Psoas muscle (tissue), 7 donors: ENCODE measurements at regions not wholly inside any gene's neighbourhood (a gene's known extent, or its start where the extent isn't known, plus 50 kb on each side); places are given as distances from the start of the nearest gene placed in this dataset.

Experiments used
- ATAC-seq, 4 donors: fragments of 200-7000 bp; cut with Tn5 transposase; one replicate each; pipeline ENCODE4 v1.9.1; 2020; ENCODE audit warnings: moderate library complexity in 3 of 4, mild to moderate bottlenecking in 2 of 4
- DNase-seq, 2 donors: peaks; one replicate each; pipeline ENCODE4 v3.0.0-alpha.2; 2020
- H3K27ac ChIP-seq: fragments of 200-600 bp; one replicate; pipeline ENCODE4 v1.8.0; 2022
- H3K27me3 ChIP-seq, 3 donors: fragments of 200-600 bp in 1 of 3; one replicate each; pipeline versions ENCODE4 v1.6.1 to v1.8.0; 2013 to 2022; ENCODE audit warnings: low read length in 2 of 3, mild to moderate bottlenecking in 2 of 3, moderate library complexity in 1 of 3; ENCODE audit not compliant: insufficient read depth in 3 of 3
- H3K36me3 ChIP-seq, 2 donors: fragments of 200-600 bp in 1 of 2; one replicate each; pipeline versions ENCODE4 v1.6.1 to v1.8.0; 2013 to 2022; ENCODE audit warnings: low read depth in 1 of 2, mild to moderate bottlenecking in 1 of 2, moderate library complexity in 1 of 2; ENCODE audit not compliant: insufficient read depth in 1 of 2
- H3K4me1 ChIP-seq: fragments of 200-600 bp; one replicate; pipeline ENCODE4 v1.8.0; 2022
- H3K4me3 ChIP-seq: fragments of 200-600 bp; one replicate; pipeline ENCODE4 v1.8.0; 2022; ENCODE audit warnings: mild to moderate bottlenecking
- H3K9me3 ChIP-seq: fragments of 200-600 bp; one replicate; pipeline ENCODE4 v1.8.0; 2022
- WGBS, 3 donors: extraction: QIAGEN DNeasy Blood & Tissue Kit; methylation state at CpG; one replicate each; pipeline versions ENCODE4 v1.1.6 to v1.1.7; 2013; 5-methylcytosine and 5-hydroxymethylcytosine counted together
- intact Hi-C, 2 donors: fragments of 100-400 bp; cut with DNase I; formaldehyde crosslinking; loops; one replicate each; pipeline versions ENCODE4 v1.11.0 to v1.14.2; 2022
- TF ChIP-seq, protein P1 (sequence below): fragments of 200-600 bp; IDR thresholded peaks from one replicate; pipeline ENCODE4 v1.8.0; 2022; ENCODE audit warnings: antibody characterized with exemption
- donor health status: healthy with polysubstance abuse.
- donor health status: DM: no; HTN: no; CAD: no; lungs with moderate emphysema.
- donor health status: Bipolar disorder and iron deficiency.
- donor health status: healthy.
- donor health status: DM: yes; HTN: yes; CAD: no.
- donor health status: DM: no; HTN: no; CAD: no.
- donor health status: DM: yes; HTN: yes; CAD: no.

DNA sequence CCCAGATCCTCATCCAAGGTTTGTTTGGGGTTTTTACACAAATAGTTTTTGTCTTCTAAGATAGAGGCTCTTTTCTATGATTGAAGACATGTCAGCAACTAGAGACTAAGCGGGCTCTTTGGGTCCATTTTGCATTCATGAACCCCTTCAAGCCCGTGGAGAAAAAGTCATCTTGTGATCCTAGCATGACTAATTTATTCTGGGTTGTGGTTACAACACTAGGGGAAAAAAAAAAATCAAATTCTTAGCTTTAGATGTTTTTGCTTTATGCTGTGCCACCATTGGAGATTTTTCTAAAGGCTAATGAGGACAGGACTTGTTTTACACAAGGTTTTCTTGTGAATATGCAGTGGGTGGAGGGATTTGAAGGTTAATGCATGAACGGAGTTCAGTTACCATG, 440.0 kb downstream of the PCDH7 start:
- no peak overlapping the region for H3K27ac ChIP-seq
- intact Hi-C loops, result no loop called here
- H3K36me3 ChIP-seq, result no peaks in the 10 kb centered on the region
- H3K4me3 ChIP-seq, result no peak overlapping the region
- DNase-seq (no peak), ATAC-seq (no peak)
- no peaks in the 10 kb centered on the region for H3K27me3 ChIP-seq
- WGBS, 3 donors, result 58 to 66% (median 61%) methylated on average over 3 of the region's 3 CpGs
- no peaks in the 10 kb centered on the region for H3K9me3 ChIP-seq
- TF ChIP-seq, protein P1, sequence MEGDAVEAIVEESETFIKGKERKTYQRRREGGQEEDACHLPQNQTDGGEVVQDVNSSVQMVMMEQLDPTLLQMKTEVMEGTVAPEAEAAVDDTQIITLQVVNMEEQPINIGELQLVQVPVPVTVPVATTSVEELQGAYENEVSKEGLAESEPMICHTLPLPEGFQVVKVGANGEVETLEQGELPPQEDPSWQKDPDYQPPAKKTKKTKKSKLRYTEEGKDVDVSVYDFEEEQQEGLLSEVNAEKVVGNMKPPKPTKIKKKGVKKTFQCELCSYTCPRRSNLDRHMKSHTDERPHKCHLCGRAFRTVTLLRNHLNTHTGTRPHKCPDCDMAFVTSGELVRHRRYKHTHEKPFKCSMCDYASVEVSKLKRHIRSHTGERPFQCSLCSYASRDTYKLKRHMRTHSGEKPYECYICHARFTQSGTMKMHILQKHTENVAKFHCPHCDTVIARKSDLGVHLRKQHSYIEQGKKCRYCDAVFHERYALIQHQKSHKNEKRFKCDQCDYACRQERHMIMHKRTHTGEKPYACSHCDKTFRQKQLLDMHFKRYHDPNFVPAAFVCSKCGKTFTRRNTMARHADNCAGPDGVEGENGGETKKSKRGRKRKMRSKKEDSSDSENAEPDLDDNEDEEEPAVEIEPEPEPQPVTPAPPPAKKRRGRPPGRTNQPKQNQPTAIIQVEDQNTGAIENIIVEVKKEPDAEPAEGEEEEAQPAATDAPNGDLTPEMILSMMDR, result no peak
- H3K4me1 ChIP-seq, result no peaks in the 10 kb centered on the region

DNA sequence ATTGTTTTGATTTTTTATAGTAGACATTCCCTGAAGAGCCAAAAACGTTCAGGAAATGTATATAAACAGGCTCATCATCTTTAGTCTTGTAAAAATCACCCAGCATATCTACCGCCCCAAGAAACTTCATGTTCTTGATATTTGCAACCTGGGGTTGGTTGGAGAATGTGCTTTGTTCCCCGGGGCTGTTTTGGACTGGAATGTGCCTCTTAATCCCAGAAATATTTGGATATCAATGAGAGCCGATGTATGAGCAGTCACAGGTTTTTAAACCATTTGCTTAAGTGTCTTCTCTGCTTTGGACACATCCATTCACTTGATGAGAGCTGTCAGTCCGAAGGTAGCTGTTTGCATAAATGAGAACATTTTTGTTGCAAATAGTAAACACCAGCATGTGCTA, 449.7 kb downstream of the PCDH7 start:
- DNase-seq, result no peak
- TF ChIP-seq, protein P1, result no peak
- Histone ChIP-seq H3K27ac (no peak overlapping the region), H3K27me3 (no peaks in the 10 kb centered on the region), H3K9me3 (no peaks in the 10 kb centered on the region), H3K36me3 (no peaks in the 10 kb centered on the region), H3K4me1 (no peaks in the 10 kb centered on the region), H3K4me3 (no peak overlapping the region)
- ATAC-seq, result no peak
- intact Hi-C loops, result no loop called here
- WGBS, 3 donors, result 43 to 45% (median 44%) methylated on average over 5 of the region's 5 CpGs

GRCh38 chr4:31171362-31171761, 451.2 kb downstream of the PCDH7 start:
- Histone ChIP-seq H3K9me3 (no peaks in the 10 kb centered on the region), H3K4me1 (no peaks in the 10 kb centered on the region), H3K4me3 (no peak overlapping the region), H3K36me3 (no peaks in the 10 kb centered on the region), H3K27ac (no peak overlapping the region), H3K27me3 (no peaks in the 10 kb centered on the region)
- no peak for DNase-seq
- TF ChIP-seq, protein P1, result no peak
- intact Hi-C loops, result no loop called here
- ATAC-seq, result no peak
- 88 to 97% (median 94%) methylated on average over 4 of the region's 4 CpGs for WGBS, 3 donors

GRCh38 chr4:31175242-31175910, 455.2 kb downstream of the PCDH7 start:
- intact Hi-C loops, result no loop called here
- no peak overlapping the region for H3K27ac ChIP-seq
- no peak overlapping the region for H3K4me3 ChIP-seq
- TF ChIP-seq, protein P1, result no peak
- DNase-seq, result no peak
- H3K9me3 ChIP-seq, result no peaks in the 10 kb centered on the region
- no peaks in the 10 kb centered on the region for H3K36me3 ChIP-seq
- no peak for ATAC-seq
- WGBS, 3 donors, result 92 to 94% (median 94%) methylated on average over 5 of the region's 5 CpGs
- no peaks in the 10 kb centered on the region for H3K4me1 ChIP-seq
- H3K27me3 ChIP-seq, result no peaks in the 10 kb centered on the region

DNA sequence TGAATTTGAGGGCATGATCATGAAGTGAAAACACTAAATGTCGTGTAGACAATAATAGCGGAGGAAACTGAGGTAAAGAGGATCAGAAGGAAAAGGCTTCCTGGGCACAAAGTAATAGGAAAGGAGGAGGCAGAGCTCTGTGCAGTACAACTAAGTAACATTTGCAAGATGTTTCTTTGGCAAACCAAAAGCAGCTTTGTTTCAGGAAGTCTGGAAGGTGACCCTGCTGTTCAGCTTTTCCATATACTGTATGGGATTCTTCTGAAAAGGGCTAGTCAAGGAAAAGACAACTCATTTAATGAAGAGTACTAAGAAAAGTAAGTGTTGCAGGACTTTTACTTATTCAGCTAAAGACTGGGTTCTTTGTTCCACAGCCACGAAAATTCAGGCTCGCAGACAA, 463.1 kb downstream of the PCDH7 start:
- Histone ChIP-seq H3K27me3 (no peaks in the 10 kb centered on the region), H3K27ac (no peak overlapping the region), H3K9me3 (no peaks in the 10 kb centered on the region), H3K4me1 (no peaks in the 10 kb centered on the region), H3K36me3 (no peaks in the 10 kb centered on the region), H3K4me3 (no peak overlapping the region)
- TF ChIP-seq, protein P1, result no peak
- ATAC-seq (no peak), DNase-seq (no peak)
- intact Hi-C loops, result no loop called here
- WGBS, 3 donors, result 73 to 81% (median 80%) methylated on average over 4 of the region's 4 CpGs
